PC-9 (cell line): ENCODE measurements at regions not wholly inside any gene's neighbourhood (a gene's known extent, or its start where the extent isn't known, plus 50 kb on each side); places are given as distances from the start of the nearest gene placed in this dataset.

Experiments
- CTCF ChIP-seq: fragments of 200-600 bp; sonication (generic); conservative IDR thresholded peaks from 2 replicates; pipeline ENCODE4 v1.6.1; 2017; ENCODE audit warnings: mixed run types, antibody characterized with exemption, mild to moderate bottlenecking, moderate library complexity
- EZH2 ChIP-seq: fragments of 200-600 bp; sonication (generic); IDR thresholded peaks from 2 replicates; pipeline ENCODE4 v1.8.0; 2017; ENCODE audit warnings: antibody characterized with exemption, low read depth

GRCh38 chr6:156710479-156710878 is 66.7 kb upstream of the ARID1B start:
- TF ChIP-seq CTCF (no peak), EZH2 (no peak)
